ENCODE measurements at regions not wholly inside any gene's neighbourhood (a gene's known extent, or its start where the extent isn't known, plus 50 kb on each side); places are given as distances from the start of the nearest gene placed in this dataset.

DNA sequence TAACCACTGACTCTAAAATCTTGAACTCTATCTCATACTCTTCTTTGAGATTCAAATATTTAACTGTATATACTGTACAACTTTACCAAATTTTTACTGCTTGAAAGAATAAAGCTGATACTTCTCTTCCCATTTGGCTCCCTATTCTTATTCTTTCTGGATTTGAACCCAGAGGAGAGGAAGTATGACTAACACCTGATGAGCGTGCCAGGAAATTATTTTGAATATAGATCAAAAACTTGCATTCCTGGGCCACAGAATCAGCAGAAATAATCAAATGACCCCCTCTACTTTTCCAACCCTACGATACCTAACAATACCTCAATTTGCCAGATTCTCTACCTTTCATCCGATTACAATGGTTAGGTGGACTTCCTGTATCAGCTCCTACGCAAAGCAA lies 285.8 kb downstream of the ISL1 start:
- H3K36me3 ChIP-seq (ENCODE audit: insufficient read depth, insufficient read length, low read length), result no peaks in the 10 kb centered on the region
- TF ChIP-seq ZNF274 (IDR thresholded peaks at IDR 0.05; ENCODE audit: low read depth, low read length) (no peak), YY1 (IDR thresholded peaks at IDR 0.05; ENCODE audit: insufficient read depth, insufficient read length) (no peak), SUZ12 (IDR thresholded peaks at IDR 0.05; ENCODE audit: extremely low read depth, insufficient read depth, insufficient read length) (no peak)
- H3K4me3 ChIP-seq (ENCODE audit: insufficient read length, low read depth), result no peak overlapping the region
- no peak overlapping the region for H3K9ac ChIP-seq (ENCODE audit: insufficient read length, low read depth)
- no peak for DNase-seq (ENCODE audit: low read depth, low spot score)
- no peaks in the 10 kb centered on the region for H3K4me1 ChIP-seq (ENCODE audit: insufficient read depth, insufficient read length)
- H3K27me3 ChIP-seq (ENCODE audit: insufficient read depth, insufficient read length), result no peaks in the 10 kb centered on the region
- H3K9me3 ChIP-seq (ENCODE audit: insufficient read depth, low read length), result no peaks in the 10 kb centered on the region

DNA sequence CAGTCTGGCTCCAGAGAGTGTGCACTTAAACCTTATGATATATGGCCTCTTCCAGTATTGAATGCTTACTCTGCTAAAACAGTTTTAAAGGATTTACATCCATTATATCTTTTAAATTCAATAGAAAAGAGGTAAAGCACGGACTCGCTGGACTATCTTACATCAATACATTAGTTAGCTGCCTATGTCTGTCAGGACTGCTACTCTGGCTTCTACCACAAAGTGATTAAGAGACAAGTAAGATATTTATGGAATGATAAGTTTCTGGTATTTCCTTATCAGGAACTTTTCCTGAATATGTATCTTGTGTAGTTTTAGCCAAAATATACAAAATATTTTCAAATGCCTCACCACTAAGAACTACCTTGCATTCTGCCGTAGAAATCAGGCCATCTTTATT lies 295.1 kb downstream of the ISL1 start:
- Histone ChIP-seq H3K9ac (ENCODE audit: insufficient read length, low read depth) (no peak overlapping the region), H3K4me3 (ENCODE audit: insufficient read length, low read depth) (no peak overlapping the region), H3K36me3 (ENCODE audit: insufficient read depth, insufficient read length, low read length) (no peaks in the 10 kb centered on the region), H3K9me3 (ENCODE audit: insufficient read depth, low read length) (no peaks in the 10 kb centered on the region), H3K27me3 (ENCODE audit: insufficient read depth, insufficient read length) (no peaks in the 10 kb centered on the region), H3K4me1 (ENCODE audit: insufficient read depth, insufficient read length) (no peaks in the 10 kb centered on the region)
- no peak for TF ChIP-seq ZNF274 (IDR thresholded peaks at IDR 0.05; ENCODE audit: low read depth, low read length)
- no peak for TF ChIP-seq SUZ12 (IDR thresholded peaks at IDR 0.05; ENCODE audit: extremely low read depth, insufficient read depth, insufficient read length)
- TF ChIP-seq YY1 (IDR thresholded peaks at IDR 0.05; ENCODE audit: insufficient read depth, insufficient read length), result no peak
- DNase-seq (ENCODE audit: low read depth, low spot score), result no peak

DNA sequence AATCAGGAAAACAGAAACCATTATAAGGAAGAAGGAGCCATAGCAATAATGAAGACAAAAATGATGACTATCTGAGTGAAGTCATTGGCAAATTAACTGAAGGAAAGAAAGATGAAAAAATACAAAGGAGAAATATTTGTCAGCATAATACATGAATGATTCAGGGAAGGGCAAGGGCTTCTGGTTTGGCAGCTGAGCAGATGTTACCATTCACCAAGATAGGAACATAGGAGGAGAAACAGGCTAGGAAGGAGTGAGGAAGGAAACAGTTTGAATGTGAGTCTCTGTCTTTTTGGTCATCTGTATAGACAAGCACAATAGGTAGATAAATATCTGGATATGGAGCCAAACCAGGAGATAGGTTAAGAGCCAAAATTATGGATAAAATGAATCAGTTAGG lies 296.0 kb downstream of the ISL1 start:
- H3K36me3 ChIP-seq (ENCODE audit: insufficient read depth, insufficient read length, low read length), result no peaks in the 10 kb centered on the region
- H3K4me1 ChIP-seq (ENCODE audit: insufficient read depth, insufficient read length), result no peaks in the 10 kb centered on the region
- no peaks in the 10 kb centered on the region for H3K9me3 ChIP-seq (ENCODE audit: insufficient read depth, low read length)
- no peak overlapping the region for H3K9ac ChIP-seq (ENCODE audit: insufficient read length, low read depth)
- no peaks in the 10 kb centered on the region for H3K27me3 ChIP-seq (ENCODE audit: insufficient read depth, insufficient read length)
- DNase-seq (ENCODE audit: low read depth, low spot score), result no peak
- no peak overlapping the region for H3K4me3 ChIP-seq (ENCODE audit: insufficient read length, low read depth)
- TF ChIP-seq ZNF274 (IDR thresholded peaks at IDR 0.05; ENCODE audit: low read depth, low read length) (no peak), SUZ12 (IDR thresholded peaks at IDR 0.05; ENCODE audit: extremely low read depth, insufficient read depth, insufficient read length) (no peak), YY1 (IDR thresholded peaks at IDR 0.05; ENCODE audit: insufficient read depth, insufficient read length) (no peak)

DNA sequence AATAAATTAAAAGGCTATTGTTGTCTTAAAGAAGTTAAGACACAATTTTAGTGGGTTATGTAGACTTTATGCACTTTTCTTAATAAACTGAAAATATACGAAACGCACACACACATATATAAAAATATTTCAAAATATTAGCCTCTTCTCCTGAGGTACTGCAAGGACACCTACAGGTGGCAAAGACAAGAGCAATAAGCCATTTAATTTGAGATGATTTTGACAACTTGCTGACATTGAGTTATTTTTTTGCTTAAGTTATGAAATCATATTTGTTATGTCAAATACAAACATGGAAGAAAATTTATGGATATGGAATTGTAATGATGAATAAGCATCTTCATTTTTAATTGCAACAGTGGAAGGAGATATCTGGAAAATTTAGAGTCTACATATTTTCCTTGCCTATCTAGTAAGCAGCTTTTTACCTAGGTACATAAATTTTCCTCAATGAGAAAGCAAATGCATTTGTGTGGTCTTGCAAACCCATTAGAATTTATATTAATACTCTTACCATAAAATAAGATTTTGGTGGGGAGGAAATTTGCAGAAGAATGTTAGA lies 301.6 kb downstream of the ISL1 start:
- no peaks in the 10 kb centered on the region for H3K4me1 ChIP-seq (ENCODE audit: insufficient read depth, insufficient read length)
- no peaks in the 10 kb centered on the region for H3K9me3 ChIP-seq (ENCODE audit: insufficient read depth, low read length)
- DNase-seq (ENCODE audit: low read depth, low spot score), result no peak
- no peak overlapping the region for H3K9ac ChIP-seq (ENCODE audit: insufficient read length, low read depth)
- H3K4me3 ChIP-seq (ENCODE audit: insufficient read length, low read depth), result no peak overlapping the region
- no peaks in the 10 kb centered on the region for H3K36me3 ChIP-seq (ENCODE audit: insufficient read depth, insufficient read length, low read length)
- no peak for TF ChIP-seq SUZ12 (IDR thresholded peaks at IDR 0.05; ENCODE audit: extremely low read depth, insufficient read depth, insufficient read length)
- TF ChIP-seq YY1 (IDR thresholded peaks at IDR 0.05; ENCODE audit: insufficient read depth, insufficient read length), result no peak
- no peak for TF ChIP-seq ZNF274 (IDR thresholded peaks at IDR 0.05; ENCODE audit: low read depth, low read length)
- H3K27me3 ChIP-seq (ENCODE audit: insufficient read depth, insufficient read length), result no peaks in the 10 kb centered on the region

DNA sequence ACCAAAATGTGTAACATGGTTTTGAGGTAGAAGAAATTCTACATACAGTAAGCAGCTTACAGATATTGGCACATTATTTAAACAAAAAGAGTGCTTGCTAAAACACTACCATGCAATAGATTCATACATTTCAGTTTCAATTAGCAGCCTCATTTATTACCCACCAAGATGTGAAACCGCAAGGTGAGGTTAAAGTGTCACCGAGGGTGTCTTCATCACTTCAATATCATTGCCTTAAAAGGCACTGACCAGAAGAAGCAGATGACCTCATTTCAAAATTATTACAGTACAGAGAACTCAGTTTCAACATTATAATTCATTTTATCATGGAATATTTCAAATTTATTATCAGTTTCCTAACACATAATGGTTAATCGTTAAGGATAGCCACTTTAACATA lies 302.2 kb downstream of the ISL1 start:
- Histone ChIP-seq H3K36me3 (ENCODE audit: insufficient read depth, insufficient read length, low read length) (no peaks in the 10 kb centered on the region), H3K4me3 (ENCODE audit: insufficient read length, low read depth) (no peak overlapping the region), H3K4me1 (ENCODE audit: insufficient read depth, insufficient read length) (no peaks in the 10 kb centered on the region), H3K9me3 (ENCODE audit: insufficient read depth, low read length) (no peaks in the 10 kb centered on the region), H3K9ac (ENCODE audit: insufficient read length, low read depth) (no peak overlapping the region), H3K27me3 (ENCODE audit: insufficient read depth, insufficient read length) (no peaks in the 10 kb centered on the region)
- DNase-seq (ENCODE audit: low read depth, low spot score), result no peak
- no peak for TF ChIP-seq YY1 (IDR thresholded peaks at IDR 0.05; ENCODE audit: insufficient read depth, insufficient read length)
- no peak for TF ChIP-seq SUZ12 (IDR thresholded peaks at IDR 0.05; ENCODE audit: extremely low read depth, insufficient read depth, insufficient read length)
- TF ChIP-seq ZNF274 (IDR thresholded peaks at IDR 0.05; ENCODE audit: low read depth, low read length), result no peak

DNA sequence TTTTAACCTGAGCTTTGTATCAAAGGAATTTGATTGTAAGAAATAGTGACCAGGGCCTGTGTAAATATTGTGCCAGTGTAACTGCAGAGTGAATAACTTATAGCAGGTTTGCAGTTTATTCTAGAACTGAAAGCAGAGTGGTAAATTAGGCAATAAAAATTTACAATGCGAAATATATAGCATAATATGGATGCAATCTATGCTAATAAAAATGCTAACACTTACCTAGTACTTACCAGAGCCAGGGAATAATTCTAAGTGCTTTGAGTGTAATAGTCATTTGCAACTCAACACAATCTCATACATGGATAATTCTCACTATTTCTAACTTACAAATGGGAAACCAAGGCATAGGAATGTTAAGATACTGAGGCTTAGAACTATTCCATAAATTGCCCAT lies 303.4 kb downstream of the ISL1 start:
- Histone ChIP-seq H3K4me1 (ENCODE audit: insufficient read depth, insufficient read length) (no peaks in the 10 kb centered on the region), H3K27me3 (ENCODE audit: insufficient read depth, insufficient read length) (no peaks in the 10 kb centered on the region), H3K9me3 (ENCODE audit: insufficient read depth, low read length) (no peaks in the 10 kb centered on the region), H3K9ac (ENCODE audit: insufficient read length, low read depth) (no peak overlapping the region), H3K4me3 (ENCODE audit: insufficient read length, low read depth) (no peak overlapping the region), H3K36me3 (ENCODE audit: insufficient read depth, insufficient read length, low read length) (no peaks in the 10 kb centered on the region)
- TF ChIP-seq ZNF274 (IDR thresholded peaks at IDR 0.05; ENCODE audit: low read depth, low read length) (no peak), YY1 (IDR thresholded peaks at IDR 0.05; ENCODE audit: insufficient read depth, insufficient read length) (no peak), SUZ12 (IDR thresholded peaks at IDR 0.05; ENCODE audit: extremely low read depth, insufficient read depth, insufficient read length) (no peak)
- no peak for DNase-seq (ENCODE audit: low read depth, low spot score)

DNA sequence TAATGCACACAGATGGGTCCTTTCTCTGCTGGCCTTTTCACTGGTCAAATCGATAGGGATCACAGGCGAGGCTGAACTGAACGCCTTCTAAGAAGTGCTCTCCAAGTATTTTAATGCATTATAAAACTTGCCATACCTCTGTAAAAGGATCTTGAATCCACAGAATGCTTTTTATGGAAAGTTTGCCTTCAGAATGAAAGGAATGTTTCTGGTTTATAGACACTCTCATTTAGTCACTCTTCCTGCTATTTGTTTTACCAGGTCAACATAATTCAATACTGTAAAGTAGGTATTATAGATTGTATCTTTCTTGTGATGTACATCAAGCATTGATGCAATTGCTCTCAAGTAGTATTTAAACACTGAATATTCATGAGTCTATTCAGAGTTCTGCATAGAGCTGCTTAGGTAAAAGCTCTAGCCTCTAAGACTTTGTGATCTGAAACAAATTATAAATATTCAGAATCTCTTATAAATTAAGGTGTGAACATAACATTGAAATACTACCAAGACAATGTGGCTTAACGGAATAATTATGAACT lies 308.4 kb downstream of the ISL1 start:
- no peaks in the 10 kb centered on the region for H3K9me3 ChIP-seq (ENCODE audit: insufficient read depth, low read length)
- TF ChIP-seq YY1 (IDR thresholded peaks at IDR 0.05; ENCODE audit: insufficient read depth, insufficient read length) (no peak), ZNF274 (IDR thresholded peaks at IDR 0.05; ENCODE audit: low read depth, low read length) (no peak), SUZ12 (IDR thresholded peaks at IDR 0.05; ENCODE audit: extremely low read depth, insufficient read depth, insufficient read length) (no peak)
- DNase-seq (ENCODE audit: low read depth, low spot score), result no peak
- H3K4me3 ChIP-seq (ENCODE audit: insufficient read length, low read depth), result no peak overlapping the region
- no peaks in the 10 kb centered on the region for H3K4me1 ChIP-seq (ENCODE audit: insufficient read depth, insufficient read length)
- no peaks in the 10 kb centered on the region for H3K36me3 ChIP-seq (ENCODE audit: insufficient read depth, insufficient read length, low read length)
- H3K27me3 ChIP-seq (ENCODE audit: insufficient read depth, insufficient read length), result no peaks in the 10 kb centered on the region
- H3K9ac ChIP-seq (ENCODE audit: insufficient read length, low read depth), result no peak overlapping the region
